Posterior cingulate gyrus (tissue), 11 donors: ENCODE measurements at regions not wholly inside any gene's neighbourhood (a gene's known extent, or its start where the extent isn't known, plus 50 kb on each side); places are given as distances from the start of the nearest gene placed in this dataset.

Experiments
- DNase-seq, 10 donors: peaks; one replicate each; pipeline versions ENCODE4 v3.0.0 to v3.0.0-alpha.2; 2020 to 2021; ENCODE audit warnings: mixed read lengths in 3 of 10
- intact Hi-C: fragments of 100-400 bp; cut with DNase I; formaldehyde crosslinking; loops from one replicate; pipeline ENCODE4 v1.15.1; 2023

DNA sequence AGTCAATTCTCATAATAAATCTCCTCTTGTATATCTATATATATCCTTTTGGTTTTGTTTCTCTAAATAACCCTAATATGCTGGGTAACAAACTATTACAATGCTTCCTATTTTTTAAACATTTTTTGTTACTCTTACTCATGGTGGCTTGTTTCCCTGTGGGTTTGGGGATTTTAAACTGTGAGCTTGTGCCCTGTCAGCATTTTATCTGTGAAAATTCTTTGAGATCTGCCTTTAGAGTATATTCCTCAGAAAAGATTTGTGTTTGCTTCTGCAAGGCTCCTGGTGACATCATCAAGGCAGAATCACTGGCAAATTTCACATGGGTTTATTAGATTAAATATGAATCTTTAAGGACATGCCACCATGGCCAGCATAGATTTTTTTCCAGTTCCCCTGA is 273.6 kb downstream of the LRFN2 start:
- no peak for DNase-seq
- intact Hi-C loops = no loop called here

- intact Hi-C loops = no loop called here
- DNase-seq = peak in 2 of 10 donors; percentile 18 to 84
Observed at GRCh38 chr6:40312213-40313015, 274.8 kb downstream of the LRFN2 start.

- intact Hi-C loops = loop anchor here (2.0 to 5.0 kb wide), 3 partner anchors 328 to 946 kb away; no protein-coding TSS in a partner anchor
- peak in 5 of 10 donors; percentile 57 to 89 (median 74) for DNase-seq
Observed at GRCh38 chr6:40308533-40309306, 278.4 kb downstream of the LRFN2 start.

- intact Hi-C loops = loop anchor here (2.0 to 5.0 kb wide), 3 partner anchors 327 to 945 kb away; no protein-coding TSS in a partner anchor
- DNase-seq = no peak
Observed at GRCh38 chr6:40307712-40308111, 279.5 kb downstream of the LRFN2 start.

- intact Hi-C loops = no loop called here
- DNase-seq = peak in 2 of 10 donors; percentile 79
Observed at GRCh38 chr6:40302856-40303454, 284.2 kb downstream of the LRFN2 start.

- DNase-seq = peak in 5 of 10 donors; percentile 25 to 54 (median 42)
- intact Hi-C loops = no loop called here
Observed at GRCh38 chr6:40299681-40300080, 287.5 kb downstream of the LRFN2 start.

GRCh38 chr6:40298207-40298606 is 289.0 kb downstream of the LRFN2 start:
- intact Hi-C loops = no loop called here

DNA sequence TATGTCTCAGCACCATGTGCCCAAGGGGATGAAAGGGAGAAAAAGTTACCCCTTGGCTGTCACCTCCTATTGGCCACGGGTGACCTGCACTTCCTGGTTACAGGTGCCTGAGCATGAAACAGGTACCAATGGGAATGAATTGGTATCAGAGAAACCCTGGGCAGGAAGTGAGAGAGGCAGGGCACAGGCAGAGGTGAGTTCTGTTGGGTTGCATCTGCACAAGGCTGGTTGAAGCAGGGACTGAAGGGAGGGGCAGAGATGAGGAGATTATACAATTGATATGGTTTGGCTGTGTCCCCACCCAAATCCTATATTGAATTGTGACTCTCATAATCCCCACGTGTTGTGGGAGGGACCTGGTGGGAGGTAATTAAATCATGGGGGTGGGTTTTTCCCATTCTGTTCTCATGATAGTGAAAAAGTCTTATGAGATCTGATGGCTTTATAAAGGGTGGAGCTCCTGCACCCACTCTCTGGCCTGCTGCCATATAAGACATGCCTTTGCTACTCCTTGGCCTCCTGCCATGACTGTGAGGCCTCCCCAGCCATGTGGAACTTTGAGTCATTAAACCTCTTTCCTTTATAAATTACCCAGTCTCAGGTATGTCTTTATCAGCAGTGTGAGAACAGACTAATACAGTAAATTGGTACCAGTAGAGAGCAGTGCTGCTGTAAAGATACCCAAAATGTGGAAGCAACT is 291.8 kb downstream of the LRFN2 start:
- no peak for DNase-seq
- intact Hi-C loops = no loop called here

More at GRCh38 chr6:40298207-40298606, 289.0 kb downstream of the LRFN2 start:
- DNase-seq = no peak

DNA sequence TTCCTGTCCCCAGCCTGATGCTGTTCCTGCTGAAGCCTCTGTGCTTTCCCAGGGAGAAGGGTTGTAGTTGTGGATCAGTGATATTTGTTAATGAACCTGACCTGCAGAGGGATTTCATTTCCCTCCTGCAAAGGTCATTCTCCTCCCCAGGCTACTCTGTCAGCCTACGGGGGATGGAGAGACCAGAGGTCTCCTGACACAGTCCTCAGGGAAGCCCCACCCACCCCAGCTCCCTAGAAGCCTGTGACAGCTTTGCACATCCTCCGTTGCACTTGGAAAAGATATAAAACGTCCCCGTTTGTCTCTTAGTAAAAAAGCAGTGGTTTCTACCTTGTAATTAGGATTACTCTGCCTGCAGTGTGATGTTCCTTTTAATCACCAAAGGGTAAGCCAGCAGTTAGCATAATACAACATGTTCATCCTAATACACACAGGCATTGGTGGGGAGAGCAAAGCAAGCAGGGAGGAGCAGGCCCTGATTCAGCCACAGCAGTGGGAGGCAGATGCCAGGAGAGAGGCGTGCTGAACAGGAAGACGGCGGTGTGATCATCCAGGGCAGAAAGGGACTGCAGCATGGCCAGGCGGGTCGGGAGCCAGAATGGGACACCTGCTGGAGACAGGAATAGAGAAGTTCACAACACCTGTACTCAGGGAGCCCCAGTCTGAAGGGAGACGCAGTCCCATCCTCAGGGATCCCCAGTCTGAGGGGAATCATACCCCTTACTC is 293.5 kb downstream of the LRFN2 start:
- intact Hi-C loops = no loop called here
- DNase-seq = peak in 6 of 10 donors; percentile 26 to 93 (median 62)

DNA sequence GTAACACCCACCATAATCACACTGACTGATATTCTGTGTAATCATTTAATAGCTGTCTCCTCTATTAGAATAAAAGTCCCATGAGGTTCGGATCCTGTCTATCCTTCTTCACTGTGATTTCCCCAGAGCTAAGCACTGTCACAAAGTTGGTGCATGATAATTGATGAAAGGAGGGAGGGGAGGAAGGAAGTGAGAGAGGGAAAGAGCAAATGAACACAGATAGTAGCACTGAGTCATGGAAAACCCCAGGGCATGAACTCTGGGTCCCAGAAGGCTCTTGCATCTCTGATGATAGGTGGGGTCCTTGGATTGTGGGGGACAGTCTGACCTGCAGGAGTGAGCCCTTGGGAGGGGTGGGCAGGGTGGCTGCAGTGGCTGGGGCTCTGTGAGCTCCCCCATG is 294.1 kb downstream of the LRFN2 start:
- no peak for DNase-seq
- intact Hi-C loops = no loop called here

- intact Hi-C loops = no loop called here
- no peak for DNase-seq
Observed at GRCh38 chr6:40290816-40291215, 296.3 kb downstream of the LRFN2 start.

- no peak for DNase-seq
- intact Hi-C loops = no loop called here
Observed at GRCh38 chr6:40288919-40289318, 298.2 kb downstream of the LRFN2 start.

DNA sequence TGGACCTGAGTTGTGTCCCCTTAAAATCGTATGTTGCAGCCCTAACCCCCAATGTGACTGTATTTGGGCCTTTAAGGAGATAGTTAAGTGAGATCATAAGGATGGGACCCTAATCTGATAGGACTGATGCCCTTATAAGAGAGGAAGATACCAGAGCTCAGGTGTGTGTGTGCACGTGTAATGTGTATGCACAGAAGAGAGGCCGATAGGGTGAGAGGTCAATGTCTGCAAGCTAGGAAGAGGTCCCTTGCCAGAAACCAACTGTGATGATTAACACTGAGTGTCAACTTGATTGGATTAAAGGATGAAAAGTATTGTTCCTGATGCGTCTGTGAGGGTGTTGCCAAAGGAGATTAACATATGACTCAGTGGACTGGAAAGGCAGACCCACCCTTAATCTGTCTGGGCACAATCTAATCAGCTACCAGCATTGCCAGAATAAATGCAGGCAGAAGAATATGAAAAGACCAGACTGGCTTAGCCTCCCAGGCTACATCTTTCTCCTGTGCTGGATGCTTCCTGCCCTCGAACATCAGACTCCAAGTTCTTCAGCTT is 299.8 kb downstream of the LRFN2 start:
- intact Hi-C loops = no loop called here

GRCh38 chr6:40286721-40287120 is 300.4 kb downstream of the LRFN2 start:
- intact Hi-C loops = no loop called here
- DNase-seq = no peak

More for the DNA sequence above, 299.8 kb downstream of the LRFN2 start:
- no peak for DNase-seq

DNA sequence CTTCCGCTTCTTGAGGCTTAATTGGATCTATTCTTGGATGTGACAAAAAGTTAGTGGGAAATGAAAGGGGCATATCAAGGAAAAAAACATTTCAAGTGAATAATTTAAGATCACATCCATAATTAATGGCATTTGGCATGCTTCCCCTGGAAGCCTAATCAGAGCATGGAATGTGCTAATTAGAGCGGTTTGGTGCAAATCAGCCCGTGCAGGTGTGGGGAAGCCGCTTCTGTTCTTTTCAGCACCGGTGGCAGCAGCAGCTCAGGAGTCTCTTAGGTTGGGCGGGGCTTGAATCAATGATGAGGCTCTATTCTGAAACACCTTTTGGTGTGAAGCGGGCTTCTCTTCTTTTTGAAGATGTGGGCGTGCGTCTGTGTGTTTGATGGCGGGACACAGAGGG is 301.2 kb downstream of the LRFN2 start:
- intact Hi-C loops = no loop called here

DNA sequence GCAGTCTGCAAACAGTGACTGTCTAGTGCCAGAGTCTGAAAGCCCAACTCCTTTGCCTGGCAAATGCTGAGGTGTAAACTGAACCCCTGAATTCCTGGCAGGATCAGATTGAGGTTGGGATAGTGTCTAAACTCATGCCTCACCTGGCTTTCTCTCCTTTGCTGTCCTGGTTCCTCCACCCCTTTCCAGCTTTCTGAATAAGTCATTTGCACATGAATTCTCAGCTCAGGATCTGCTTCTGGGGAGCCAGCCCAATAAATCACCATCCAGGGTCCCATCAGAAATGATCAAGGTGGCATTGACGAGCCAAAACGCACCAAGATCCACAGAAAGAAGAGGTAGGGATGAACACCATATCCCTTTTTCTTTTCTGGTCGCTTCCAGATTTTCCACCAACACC is 301.6 kb downstream of the LRFN2 start:
- intact Hi-C loops = no loop called here

More for the DNA sequence above, 301.2 kb downstream of the LRFN2 start:
- no peak for DNase-seq

GRCh38 chr6:40282986-40283385 is 304.2 kb downstream of the LRFN2 start:
- DNase-seq = no peak
- intact Hi-C loops = no loop called here

More for the DNA sequence above, 301.6 kb downstream of the LRFN2 start:
- no peak for DNase-seq

- intact Hi-C loops = no loop called here
- DNase-seq = no peak
Observed at GRCh38 chr6:40281402-40281801, 305.8 kb downstream of the LRFN2 start.

GRCh38 chr6:40280231-40280630 is 306.9 kb downstream of the LRFN2 start:
- intact Hi-C loops = no loop called here
- no peak for DNase-seq
